GM18507 (cell line): ENCODE measurements at regions not wholly inside any gene's neighbourhood (a gene's known extent, or its start where the extent isn't known, plus 50 kb on each side); places are given as distances from the start of the nearest gene placed in this dataset.
"Not testable (repeated sequence)": the region's sequence is repeated elsewhere in the genome, so short reads cannot be mapped to it uniquely, and the experiment has no call there.

ENCODE experiments used
- DNase-seq: peaks from one replicate; pipeline ENCODE4 v3.0.0; 2011; ENCODE audit warnings: low read depth; ENCODE audit not compliant: insufficient read length; ENCODE audit errors: extremely low spot score
- FAIRE-seq: peaks from 2 replicates; lab custom pipeline; 2011; peaks lifted over from hg19 to GRCh38; lab: Jason Lieb, UNC

DNA sequence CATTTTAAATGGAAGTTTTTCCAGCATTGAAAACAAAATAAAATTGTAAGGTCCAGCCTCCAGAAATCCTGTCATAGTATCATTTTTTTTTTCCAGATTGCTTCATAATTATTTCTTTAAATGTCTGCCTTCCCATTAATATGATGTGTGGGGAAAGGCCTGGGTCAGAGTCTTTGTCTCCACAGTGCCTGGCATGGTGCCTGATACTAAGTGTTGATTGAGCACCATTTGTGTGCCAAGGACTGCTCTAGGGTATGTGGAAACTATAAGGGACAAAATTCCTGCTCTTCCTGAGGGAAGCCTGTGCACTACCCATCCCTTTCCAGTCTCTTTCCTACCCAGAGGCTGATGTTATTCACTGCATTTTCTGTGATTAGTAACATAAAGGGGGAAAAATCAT is 53.1 kb upstream of the BEND4 start:
- no peak for FAIRE-seq
- DNase-seq = no peak

DNA sequence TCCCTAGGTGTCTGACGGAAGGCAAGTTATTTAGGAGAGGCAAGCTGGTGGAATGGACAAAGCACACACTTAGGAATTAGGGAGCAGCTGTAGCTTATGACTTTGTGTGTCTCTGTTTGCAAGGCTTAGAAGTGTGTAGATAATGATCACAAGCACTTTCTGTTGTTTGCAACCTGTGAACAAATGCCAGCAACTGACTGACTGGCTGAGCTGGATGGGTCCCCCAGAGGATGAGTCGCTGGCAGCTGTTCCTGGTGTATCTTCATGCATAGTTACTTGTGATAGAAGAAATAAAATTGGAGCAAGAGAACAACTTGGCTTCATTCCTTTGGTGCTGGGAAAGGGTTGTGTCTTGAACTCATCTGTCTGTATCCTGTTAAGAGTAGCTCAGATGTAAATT is 64.2 kb upstream of the BEND4 start:
- FAIRE-seq (no peak), DNase-seq (no peak)

DNA sequence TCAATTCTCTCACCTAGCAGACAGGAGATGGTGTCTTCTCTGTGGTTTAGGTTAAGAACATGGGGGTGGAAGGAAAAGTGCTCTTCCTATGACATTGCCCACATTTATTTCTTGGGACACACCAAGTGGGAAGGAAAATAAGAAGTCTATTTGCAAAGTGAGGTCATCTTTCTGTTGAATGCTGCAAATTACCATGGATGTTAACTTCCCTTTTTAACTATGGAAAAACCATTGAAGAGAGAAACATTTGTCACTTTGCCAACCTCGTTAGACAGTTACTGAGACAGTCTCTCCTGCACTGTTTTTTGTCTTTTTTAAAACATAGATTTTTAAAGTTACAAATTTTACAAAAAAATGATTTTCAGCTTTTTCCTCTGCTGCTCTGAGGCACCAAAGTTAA is 72.8 kb upstream of the BEND4 start:
- DNase-seq (no peak), FAIRE-seq (no peak)

GRCh38 chr4:42234817-42235216 is 82.4 kb upstream of the BEND4 start:
- DNase-seq = no peak
- no peak for FAIRE-seq

DNA sequence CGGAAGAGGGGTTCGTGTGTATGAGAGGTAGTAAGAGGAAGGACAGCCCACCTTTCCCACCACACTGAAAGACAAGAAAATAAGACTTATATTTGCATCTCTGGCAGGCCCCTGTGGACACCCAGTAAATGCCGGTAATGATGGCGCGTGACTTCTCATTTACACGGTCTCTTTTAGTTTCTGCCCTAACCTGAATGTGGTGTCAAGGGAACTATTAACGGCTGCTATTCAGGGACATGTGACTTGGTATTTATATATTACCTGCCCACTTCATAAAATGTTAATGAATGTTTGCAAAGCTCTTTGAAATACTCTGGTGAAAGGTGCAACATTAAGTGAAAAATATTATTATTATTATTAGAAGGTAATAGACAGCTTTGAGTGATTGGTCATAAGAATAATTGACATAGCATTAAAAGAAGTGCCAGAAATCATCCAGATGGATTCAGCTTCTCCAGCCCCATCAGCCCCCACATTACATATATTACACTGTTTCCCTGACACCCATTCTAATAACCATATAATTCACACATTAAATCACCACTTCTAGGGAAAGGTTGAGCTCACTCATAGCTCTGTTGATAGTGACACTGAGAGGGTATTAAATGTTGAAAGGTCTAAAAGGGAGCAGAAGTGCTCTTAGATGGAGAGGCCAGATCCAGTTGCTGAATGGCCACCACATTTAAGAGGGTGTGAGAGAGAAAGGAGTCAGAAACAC is 83.0 kb upstream of the BEND4 start:
- FAIRE-seq (no peak), DNase-seq (no peak)

GRCh38 chr4:42237010-42237409 is 84.6 kb upstream of the BEND4 start:
- FAIRE-seq = no peak
- DNase-seq = no peak

DNA sequence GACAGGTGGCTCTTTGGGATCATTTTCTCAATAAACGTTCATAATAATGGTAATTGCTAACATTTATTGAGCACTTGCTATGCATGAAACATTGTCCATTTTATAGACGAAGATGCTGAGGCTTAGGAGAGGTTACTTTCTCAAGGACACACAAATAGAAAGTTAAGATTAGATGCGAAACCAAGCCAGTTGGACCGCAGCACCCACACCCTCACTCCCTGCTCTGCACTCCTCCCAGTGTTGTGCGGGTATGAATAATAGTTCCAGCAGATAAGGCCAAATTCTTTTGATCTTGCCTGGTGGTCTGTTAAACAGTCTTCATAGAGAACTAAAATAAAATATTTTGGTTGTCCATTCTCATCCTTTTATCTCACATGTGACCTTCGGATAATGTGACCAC is 85.0 kb upstream of the BEND4 start:
- no peak for FAIRE-seq

GRCh38 chr4:42248972-42249371 is 96.5 kb upstream of the BEND4 start:
- FAIRE-seq = no peak
- no peak for DNase-seq

More for the DNA sequence above, 85.0 kb upstream of the BEND4 start:
- DNase-seq = no peak

GRCh38 chr4:42252315-42252714 is 99.9 kb upstream of the BEND4 start:
- no peak for DNase-seq
- FAIRE-seq = no peak

DNA sequence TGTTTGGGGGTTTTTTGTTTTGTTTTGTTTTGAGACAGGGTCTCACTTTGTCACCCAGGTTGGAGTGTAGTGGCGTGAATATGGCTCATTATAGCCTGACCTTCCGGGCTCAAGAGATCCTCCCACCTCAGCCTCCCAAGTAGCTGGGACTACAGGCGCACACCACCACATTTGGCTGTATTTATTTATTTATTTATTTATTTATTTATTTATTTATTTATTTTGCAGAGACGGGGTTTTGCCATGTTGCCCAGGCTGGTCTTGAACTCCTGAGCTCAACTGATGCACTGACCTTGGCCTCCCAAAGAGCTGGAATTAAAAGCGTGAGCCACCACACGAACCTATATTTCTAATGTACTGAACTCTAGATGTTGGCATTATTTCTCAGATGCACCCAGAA is 105.2 kb upstream of the BEND4 start:
- not testable (repeated sequence) for DNase-seq, FAIRE-seq

- DNase-seq (no peak), FAIRE-seq (no peak)
These were observed 110.4 kb upstream of the BEND4 start for GRCh38 chr4:42262701-42263490.

- no peak for FAIRE-seq
These were observed 113.5 kb upstream of the BEND4 start for GRCh38 chr4:42265782-42266602.

GRCh38 chr4:42267724-42268123 is 115.3 kb upstream of the BEND4 start:
- no peak for FAIRE-seq
- no peak for DNase-seq

More at GRCh38 chr4:42265782-42266602, 113.5 kb upstream of the BEND4 start:
- DNase-seq = no peak

DNA sequence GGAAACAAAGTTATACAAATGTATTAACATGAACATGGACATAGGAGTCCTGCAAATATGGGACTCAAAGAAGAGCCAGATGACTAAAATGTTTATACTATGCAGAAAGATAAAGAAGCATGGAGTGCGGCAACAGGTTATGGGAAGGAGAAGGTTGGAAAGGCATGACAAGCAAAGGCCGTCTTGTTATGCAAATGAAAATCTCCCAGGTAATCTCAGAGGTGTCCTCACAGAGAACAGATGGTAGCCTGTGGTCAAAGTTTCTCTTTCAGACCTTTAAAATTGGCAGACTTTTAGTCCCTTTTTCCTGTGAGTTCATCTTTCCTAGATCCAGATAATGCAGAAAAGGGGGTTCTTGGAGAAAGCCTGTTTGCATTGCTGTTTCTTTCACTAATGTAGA is 116.4 kb upstream of the BEND4 start:
- FAIRE-seq = peak; percentile 18

DNA sequence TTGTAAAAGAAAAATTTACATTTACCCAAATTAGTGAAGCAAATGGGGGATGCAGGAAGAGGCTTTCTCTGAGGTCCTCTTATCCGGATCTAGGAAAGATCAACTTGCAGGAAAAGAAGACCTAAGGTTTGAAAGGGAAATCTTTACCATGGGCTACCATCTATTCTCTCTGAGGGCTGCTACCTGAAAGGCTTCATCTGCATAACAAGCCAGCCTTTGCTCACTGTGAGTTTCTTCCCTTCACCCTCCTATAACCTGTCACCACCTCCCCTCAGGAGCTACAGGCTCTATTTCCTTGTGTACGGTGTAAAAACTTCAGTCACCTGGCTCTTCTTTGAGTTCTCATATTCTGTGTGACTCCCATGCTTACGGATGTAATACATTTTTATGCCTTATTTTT is 118.6 kb upstream of the BEND4 start:
- FAIRE-seq (no peak), DNase-seq (no peak)

More for the DNA sequence above, 116.4 kb upstream of the BEND4 start:
- no peak for DNase-seq

- DNase-seq (no peak), FAIRE-seq (no peak)
These were observed 120.0 kb upstream of the SHISA3 start for GRCh38 chr4:42277291-42277690.

GRCh38 chr4:42278709-42279324 is 118.5 kb upstream of the SHISA3 start:
- DNase-seq = no peak
- peak; percentile 41 for FAIRE-seq

DNA sequence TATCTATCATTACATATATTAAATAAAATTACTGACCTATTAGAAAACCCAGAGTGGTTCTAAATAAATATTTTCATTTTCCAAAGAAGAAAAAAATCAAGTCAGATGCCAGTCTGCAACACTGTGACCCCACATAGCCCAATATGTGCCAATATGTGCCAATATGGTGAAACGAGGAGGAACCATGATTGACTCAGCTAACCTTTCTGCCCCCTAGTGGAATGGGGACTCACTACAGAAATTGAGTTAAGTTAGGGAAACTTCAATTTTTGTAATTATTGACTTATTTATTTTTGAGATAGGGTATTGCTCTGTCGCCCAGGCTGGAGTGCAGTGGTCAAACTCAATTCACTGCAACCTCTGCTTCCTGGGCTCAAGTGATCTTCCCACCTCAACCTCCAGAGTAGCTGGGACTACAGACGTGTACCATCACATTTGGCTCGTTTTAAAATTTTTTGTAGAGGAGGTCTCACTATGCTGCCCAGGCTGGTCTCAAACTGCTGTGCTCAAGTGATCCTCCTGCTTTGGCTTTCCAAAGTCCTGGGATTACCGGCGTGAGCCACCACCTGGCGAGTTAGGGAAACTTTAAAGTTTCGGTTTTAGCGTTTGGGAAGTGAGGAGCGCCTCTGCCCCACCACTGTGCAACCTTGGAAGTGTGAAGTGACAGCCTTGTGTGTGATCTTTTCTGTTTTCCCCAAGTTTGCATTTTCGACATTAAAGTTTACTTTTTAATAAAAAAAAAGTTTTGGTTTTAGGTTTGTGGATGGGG is 116.8 kb upstream of the SHISA3 start:
- FAIRE-seq (peak; percentile 75), DNase-seq (no peak)
